GM19240 (cell line): ENCODE measurements at regions not wholly inside any gene's neighbourhood (a gene's known extent, or its start where the extent isn't known, plus 50 kb on each side); places are given as distances from the start of the nearest gene placed in this dataset.

Experiments
- DNase-seq: peaks from one replicate; pipeline ENCODE4 v3.0.0; 2011; ENCODE audit warnings: low spot score; ENCODE audit not compliant: insufficient read length

GRCh38 chr22:34135749-34136148 lies 215.5 kb upstream of the LARGE1 start:
- DNase-seq = no peak

DNA sequence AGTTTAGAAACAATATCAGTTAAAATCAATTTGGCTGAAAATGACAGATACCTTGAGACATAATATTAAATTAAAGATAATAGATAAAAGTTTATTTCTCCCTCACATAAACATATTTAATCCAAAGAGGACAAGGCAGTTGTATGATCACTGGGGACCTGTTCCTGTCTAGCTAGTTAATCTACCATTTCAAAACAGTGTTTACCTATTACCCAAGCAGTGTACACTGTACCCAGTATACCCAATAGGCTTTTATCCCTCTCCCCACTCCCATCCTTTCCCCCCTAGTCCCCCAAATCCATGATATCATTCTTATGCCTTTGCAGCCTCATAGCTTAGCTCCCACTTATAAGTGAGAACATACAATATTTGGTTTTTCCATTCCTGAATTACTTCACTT lies 229.7 kb upstream of the LARGE1 start:
- no peak for DNase-seq

DNA sequence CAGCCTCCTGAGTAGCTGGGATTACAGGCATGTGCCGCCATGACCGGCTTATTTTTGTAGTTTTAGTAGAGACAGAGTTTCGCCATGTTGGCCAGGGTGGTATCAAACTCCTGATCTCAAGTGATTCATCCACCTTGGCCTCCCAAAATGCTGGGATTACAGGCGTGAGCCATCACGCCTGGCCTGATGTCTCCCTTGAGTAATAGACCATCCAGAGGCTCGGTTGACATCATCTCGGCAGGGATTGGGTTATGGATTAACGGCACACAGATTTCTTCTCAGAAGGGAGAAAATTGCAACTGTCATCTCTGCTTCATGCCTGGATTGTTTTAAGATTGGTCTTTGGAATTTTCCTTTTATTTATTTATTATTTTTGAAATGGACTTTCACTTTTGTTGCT lies 239.2 kb upstream of the LARGE1 start:
- DNase-seq = no peak

GRCh38 chr22:34160141-34160783 lies 240.0 kb upstream of the LARGE1 start:
- no peak for DNase-seq

DNA sequence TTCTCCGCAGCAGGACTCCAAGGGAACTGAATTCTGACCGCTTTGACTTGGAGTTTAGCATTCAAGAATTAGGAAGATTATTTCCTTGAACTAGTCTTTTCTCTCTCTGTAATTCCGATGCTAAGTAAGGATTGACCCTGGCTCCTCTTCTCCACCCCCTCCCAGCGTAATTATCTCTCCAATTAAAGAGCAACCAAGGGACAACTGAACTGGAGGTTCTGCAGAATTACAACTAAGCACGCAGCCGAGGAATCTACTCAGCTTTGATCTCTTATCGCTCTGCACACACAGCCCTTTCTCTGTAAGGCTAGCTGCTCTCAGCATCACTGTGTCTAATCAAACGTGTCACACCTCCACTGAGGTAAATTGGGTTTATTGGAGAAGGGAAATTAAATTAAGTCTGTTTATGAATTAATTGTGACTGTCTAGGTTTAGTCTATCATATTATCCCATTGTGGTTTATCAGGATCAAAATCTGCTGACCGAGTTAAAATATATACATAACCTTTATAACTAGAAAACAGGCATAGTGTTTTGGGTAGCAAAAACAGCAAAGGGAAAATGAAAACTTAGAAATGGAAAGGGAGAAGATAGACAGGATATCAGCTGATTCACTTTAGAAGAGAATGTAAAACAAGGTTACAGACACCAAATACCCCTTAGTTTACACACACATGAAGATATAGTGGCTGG lies 241.3 kb upstream of the LARGE1 start:
- no peak for DNase-seq

- DNase-seq = no peak
These were observed 278.7 kb upstream of the LARGE1 start for GRCh38 chr22:34198976-34199375.

GRCh38 chr22:34210301-34210700 lies 290.0 kb upstream of the LARGE1 start:
- DNase-seq = no peak

GRCh38 chr22:34214372-34214771 lies 294.1 kb upstream of the LARGE1 start:
- no peak for DNase-seq

DNA sequence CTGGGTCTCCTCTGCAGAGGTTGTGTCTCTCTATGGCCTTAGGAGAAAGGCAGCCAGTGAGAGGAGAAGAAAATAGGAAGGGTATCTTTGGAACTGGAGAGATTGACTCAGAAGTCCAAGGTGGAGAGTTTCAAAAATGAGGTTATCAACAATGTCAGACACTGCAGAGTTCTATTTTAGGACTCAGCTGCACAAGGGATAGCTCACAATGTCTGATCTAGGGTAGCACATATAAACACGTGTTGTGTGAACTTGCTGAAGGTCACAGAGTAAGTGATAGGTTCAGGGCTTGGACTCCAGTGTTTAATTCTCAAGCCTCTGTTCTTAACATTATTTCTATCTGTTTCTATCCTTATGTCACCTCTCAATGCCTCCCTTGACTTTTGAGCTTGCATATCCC lies 305.0 kb upstream of the LARGE1 start:
- no peak for DNase-seq

DNA sequence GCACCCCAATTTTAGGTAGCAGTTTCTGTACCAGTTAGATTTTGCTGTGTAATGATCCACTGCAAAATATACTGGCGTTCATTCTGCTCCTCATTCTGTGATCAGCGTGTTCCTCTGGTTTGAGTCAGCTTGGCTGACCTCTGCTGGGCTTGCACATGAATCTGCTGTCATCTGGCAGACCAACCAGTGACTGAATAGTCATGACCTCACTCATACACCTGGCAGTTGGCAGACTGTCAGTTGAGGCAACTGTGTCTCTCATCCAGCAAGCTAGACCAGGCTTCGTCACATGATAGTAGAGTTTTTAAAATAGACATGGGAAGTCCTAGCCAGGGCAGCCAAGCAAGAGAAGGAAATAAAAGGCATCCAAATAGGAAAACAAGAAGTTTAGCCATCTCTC lies 316.3 kb upstream of the LARGE1 start:
- DNase-seq = no peak

DNA sequence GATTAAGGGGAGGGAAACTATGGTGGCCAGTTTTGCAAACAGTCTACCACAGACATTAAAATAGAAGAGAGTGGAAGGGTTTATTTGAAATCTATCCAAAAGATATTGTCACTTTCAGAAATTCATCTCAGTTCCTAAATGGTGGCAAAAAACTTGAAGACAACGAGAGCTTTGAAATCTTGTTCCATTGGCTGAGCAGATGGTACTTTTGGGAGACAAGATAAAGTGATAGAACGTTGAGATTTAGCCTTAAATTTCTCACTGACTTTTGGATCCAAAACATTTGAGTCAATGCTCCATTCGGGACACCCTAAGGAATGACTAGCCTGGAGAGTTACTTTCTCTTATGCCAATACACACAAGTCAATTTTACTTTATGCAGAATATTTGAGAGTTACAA lies 319.1 kb upstream of the LARGE1 start:
- no peak for DNase-seq

- no peak for DNase-seq
These were observed 322.7 kb upstream of the LARGE1 start for GRCh38 chr22:34243023-34243422.

DNA sequence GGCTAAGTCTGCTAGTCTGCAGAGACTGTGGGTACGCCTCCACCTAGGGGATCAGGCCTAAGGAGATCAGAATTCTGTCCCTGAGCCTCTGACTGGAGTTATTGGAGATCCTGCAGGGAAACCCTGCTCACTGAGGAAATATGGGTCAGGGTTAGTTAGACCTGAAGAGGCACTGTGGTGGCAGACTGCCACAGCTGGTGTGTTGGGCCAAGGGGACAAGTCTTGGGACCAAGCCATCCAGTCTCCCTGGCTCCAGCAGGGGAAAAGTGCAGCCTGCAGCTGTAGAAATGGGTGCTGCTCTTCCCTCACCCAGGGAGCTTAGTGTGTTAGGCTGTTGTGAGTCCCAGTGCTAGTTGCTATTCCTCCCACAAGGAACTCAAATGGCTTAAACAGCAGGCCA lies 334.8 kb upstream of the LARGE1 start:
- no peak for DNase-seq

- no peak for DNase-seq
These were observed 357.8 kb upstream of the LARGE1 start for GRCh38 chr22:34278121-34278520.

- no peak for DNase-seq
These were observed 361.5 kb upstream of the LARGE1 start for GRCh38 chr22:34281738-34282137.

GRCh38 chr22:34283844-34284243 lies 363.6 kb upstream of the LARGE1 start:
- no peak for DNase-seq

DNA sequence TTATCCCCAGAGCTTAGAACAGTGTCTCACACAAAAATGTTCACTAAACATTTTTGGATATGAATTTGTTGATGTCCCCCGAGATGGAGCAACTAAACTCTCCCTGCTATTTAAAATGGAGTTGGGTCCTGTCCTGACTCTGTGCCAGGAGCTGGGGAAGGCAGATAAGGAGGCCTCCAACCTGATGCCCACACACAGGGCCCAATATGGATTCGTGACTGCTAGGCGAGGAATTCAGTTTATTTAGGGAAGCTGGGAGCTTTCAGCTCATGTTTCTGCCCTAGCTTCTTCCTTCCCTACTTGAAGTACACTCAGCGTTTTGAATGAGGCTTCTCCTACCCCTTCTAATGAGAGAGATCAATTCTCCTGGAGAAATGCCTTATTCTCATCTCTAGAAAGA lies 373.0 kb upstream of the LARGE1 start:
- no peak for DNase-seq

DNA sequence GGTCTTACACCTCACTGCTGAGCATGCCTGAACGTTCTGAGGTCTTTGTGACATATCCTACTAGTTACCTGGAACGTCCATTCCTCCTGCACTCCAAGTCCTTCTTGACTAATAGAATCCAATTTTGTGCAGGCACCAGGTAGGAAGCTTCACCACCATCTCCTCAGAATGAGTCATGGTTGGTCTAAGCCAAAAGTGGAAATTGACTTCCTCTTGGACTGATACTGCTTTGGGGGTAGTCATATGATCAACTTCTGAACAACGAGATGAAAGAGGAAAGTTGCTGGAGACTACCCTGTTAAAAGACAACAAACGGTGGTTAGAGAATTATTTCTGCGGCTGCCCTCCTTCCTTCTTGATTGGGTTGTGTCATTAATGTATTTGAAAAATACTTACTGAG lies 374.2 kb upstream of the LARGE1 start:
- DNase-seq = no peak

GRCh38 chr22:34294986-34295385 lies 374.7 kb upstream of the LARGE1 start:
- DNase-seq = no peak

GRCh38 chr22:34296461-34296860 lies 376.2 kb upstream of the LARGE1 start:
- DNase-seq = no peak

DNA sequence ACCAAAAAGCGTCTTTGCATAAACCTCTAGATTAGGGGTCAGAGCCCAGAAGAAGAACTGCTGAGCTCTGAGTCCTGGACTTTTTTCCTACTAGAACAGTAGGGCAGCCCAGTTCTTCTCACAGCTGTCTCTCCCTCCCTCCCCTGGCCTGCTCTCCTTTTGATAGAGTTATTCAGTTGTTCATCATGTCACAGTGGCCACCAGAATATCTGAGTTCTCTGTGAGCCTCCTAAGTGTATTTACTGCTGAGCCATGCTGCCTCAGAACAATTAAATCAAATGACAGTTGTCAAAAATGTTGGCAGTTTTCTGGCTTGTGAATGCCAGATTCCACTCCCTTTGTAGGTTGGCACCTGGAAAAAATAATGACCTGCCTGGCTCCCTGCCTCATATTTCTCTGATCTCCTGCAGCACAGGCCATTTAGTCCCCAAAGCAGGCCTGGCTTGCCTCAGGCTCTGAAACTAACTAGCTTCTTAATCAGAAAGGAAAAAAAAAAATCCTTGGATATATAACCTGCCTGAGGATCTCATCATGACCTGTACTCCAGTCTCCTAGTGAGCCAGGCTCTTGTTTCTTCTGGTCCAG lies 377.4 kb upstream of the LARGE1 start:
- DNase-seq = no peak

- no peak for DNase-seq
These were observed 379.2 kb upstream of the LARGE1 start for GRCh38 chr22:34299496-34299895.

DNA sequence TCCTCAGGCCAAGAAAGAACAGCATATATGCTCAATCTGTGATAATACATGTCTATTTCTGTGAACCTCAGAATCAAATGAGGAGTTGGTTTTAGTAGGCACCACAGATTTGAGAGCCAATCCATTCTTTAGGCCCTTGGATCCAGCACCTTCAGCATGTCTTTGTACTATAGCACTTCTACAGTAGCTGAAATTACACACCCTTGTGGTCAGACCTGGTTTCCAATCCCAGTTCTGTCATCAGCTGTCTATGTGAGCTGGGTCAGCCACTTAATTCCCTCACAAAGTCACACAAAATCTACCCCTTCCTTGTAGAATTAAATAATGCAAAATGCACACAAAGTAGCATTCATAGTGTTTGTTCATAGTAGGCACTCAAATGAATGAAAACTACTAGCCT lies 381.3 kb upstream of the LARGE1 start:
- DNase-seq = no peak
